ENCODE measurements at regions not wholly inside any gene's neighbourhood (a gene's known extent, or its start where the extent isn't known, plus 50 kb on each side); places are given as distances from the start of the nearest gene placed in this dataset.

DNA sequence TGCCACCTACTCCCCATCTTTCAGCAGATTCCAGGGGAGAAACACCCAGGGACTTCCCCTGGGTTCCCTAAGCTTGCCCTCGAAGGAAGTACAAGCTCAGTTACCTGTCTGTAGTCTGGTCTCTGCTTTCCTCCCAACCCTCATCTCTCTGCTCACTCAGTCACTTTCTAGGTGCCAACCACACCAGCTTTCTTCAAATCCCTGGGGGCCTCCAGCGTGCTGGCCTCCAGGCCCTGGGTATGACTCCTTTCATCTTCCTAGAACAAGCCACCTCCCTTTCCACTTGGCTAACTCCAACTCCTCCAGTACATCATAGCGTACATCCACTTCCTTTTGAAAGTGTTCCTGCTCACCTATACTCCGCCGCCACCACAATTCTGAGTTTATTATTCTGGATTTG lies 222.6 kb downstream of the SNX18 start:
- CTCF ChIA-PET, result no interaction called here
- no TSS peak for BruUV-seq (replicated peaks)

DNA sequence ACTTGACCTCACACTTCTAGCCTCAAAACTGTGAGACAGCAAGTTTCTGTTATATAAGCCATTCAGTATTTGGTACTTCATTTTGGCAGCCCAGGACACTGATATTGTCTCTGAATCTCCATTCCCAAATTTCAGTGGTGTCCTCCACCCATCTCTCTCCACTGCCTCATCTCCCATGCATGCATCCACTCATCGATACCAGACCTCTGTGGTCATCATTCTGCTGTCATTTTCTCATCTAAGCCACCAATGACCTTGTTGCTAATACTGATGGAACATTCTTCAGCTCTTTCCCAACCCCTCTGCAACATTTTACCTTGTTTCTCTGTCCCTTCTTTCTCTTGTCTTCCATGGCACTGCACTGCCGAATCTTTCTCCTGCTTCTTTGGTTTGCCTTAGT lies 221.8 kb downstream of the SNX18 start:
- ChIA-PET RAD21 (ENCODE audit: low non-redundant PET in 1 of 2, low total read pairs in 2 of 2, uncharacterized antibody in 2 of 2, unreplicated experiment in 2 of 2) (no interaction called here), POLR2A (no interaction called here), CTCF (no interaction called here)
- BruUV-seq (replicated peaks), result no TSS peak
- H4K20me1 ChIP-seq (ENCODE audit: insufficient read depth), result no peaks in the 10 kb centered on the region
- no peaks in the 10 kb centered on the region for H3K27me3 ChIP-seq (ENCODE audit: insufficient read depth, low read length)
- no peak for DNase-seq (ENCODE audit: low read depth, low spot score)
- H3K4me1 ChIP-seq (ENCODE audit: control insufficient read depth in 1 of 2, insufficient read depth in 2 of 2, low read length in 2 of 2), result peaks cover 3 to 14% of the 10 kb centered on the region in 2 experiments; a peak in 2 of 4 replicates
- TF ChIP-seq ELF1 (IDR thresholded peaks at IDR 0.05; ENCODE audit: borderline replicate concordance, low read depth), result no peak
- TF ChIP-seq, protein P1, sequence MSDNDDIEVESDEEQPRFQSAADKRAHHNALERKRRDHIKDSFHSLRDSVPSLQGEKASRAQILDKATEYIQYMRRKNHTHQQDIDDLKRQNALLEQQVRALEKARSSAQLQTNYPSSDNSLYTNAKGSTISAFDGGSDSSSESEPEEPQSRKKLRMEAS (IDR thresholded peaks at IDR 0.05), result no peak
- TF ChIP-seq, protein P2, sequence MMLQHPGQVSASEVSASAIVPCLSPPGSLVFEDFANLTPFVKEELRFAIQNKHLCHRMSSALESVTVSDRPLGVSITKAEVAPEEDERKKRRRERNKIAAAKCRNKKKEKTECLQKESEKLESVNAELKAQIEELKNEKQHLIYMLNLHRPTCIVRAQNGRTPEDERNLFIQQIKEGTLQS (IDR thresholded peaks at IDR 0.05), result no peak
- TF ChIP-seq TCF7L2 (IDR thresholded peaks at IDR 0.05; ENCODE audit: borderline replicate concordance, extremely low read depth, insufficient read depth, insufficient read length), result no peak
- TF ChIP-seq SIN3A (IDR thresholded peaks at IDR 0.05; ENCODE audit: low read depth), result no peak
- no peak for TF ChIP-seq SRF (IDR thresholded peaks at IDR 0.05; ENCODE audit: low read depth)
- H3K4me3 ChIP-seq (replicated peaks in 1 of 2; ENCODE audit: low read depth in 1 of 2, low read length in 2 of 2), result no peak overlapping the region
- no peak overlapping the region for H3K9ac ChIP-seq (ENCODE audit: low read length)
- no peaks in the 10 kb centered on the region for H3K36me3 ChIP-seq (ENCODE audit: control insufficient read depth in 1 of 2, insufficient read depth in 2 of 2, low read length in 2 of 2)
- H3K27ac ChIP-seq (ENCODE audit: low read depth, low read length), result no peak overlapping the region
- no peaks in the 10 kb centered on the region for H3K9me3 ChIP-seq (ENCODE audit: control insufficient read depth in 1 of 2, insufficient read depth in 1 of 2, low read depth in 1 of 2, low read length in 2 of 2)
- no peaks in the 10 kb centered on the region for H3K79me2 ChIP-seq (ENCODE audit: insufficient read depth, low read length)
- intact Hi-C loops (cut with micrococcal nuclease), result no loop called here
- H3K9me2 ChIP-seq (ENCODE audit: insufficient read depth), result no peaks in the 10 kb centered on the region
- no peak for ATAC-seq
- no peak overlapping the region for H3K4me2 ChIP-seq (ENCODE audit: low read length)
- no peak overlapping the region for H2AFZ ChIP-seq (ENCODE audit: low read depth, low read length, poor library complexity, severe bottlenecking)

More for the DNA sequence above, 222.6 kb downstream of the SNX18 start:
- no peaks in the 10 kb centered on the region for H3K36me3 ChIP-seq (ENCODE audit: control insufficient read depth in 1 of 2, insufficient read depth in 2 of 2, low read length in 2 of 2)
- H3K79me2 ChIP-seq (ENCODE audit: insufficient read depth, low read length), result no peaks in the 10 kb centered on the region
- no peak overlapping the region for H3K27ac ChIP-seq (ENCODE audit: low read depth, low read length)
- no peak overlapping the region for H2AFZ ChIP-seq (ENCODE audit: low read depth, low read length, poor library complexity, severe bottlenecking)
- H3K9ac ChIP-seq (ENCODE audit: low read length), result no peak overlapping the region
- H3K4me1 ChIP-seq (ENCODE audit: control insufficient read depth in 1 of 2, insufficient read depth in 2 of 2, low read length in 2 of 2), result peaks cover 3 to 16% of the 10 kb centered on the region in 2 experiments; a peak in 2 of 4 replicates
- no peak for ATAC-seq
- intact Hi-C loops (cut with micrococcal nuclease), result no loop called here
- RAD21 ChIA-PET (ENCODE audit: low non-redundant PET in 1 of 2, low total read pairs in 2 of 2, uncharacterized antibody in 2 of 2, unreplicated experiment in 2 of 2), result no interaction called here
- TF ChIP-seq SIN3A (IDR thresholded peaks at IDR 0.05; ENCODE audit: low read depth), result no peak
- no peak for TF ChIP-seq CEBPB (IDR thresholded peaks at IDR 0.05; ENCODE audit: low read depth)
- no peak for TF ChIP-seq RAD21 (IDR thresholded peaks at IDR 0.05; ENCODE audit: low read depth)
- no peak for TF ChIP-seq EZH2phosphoT487 (IDR thresholded peaks at IDR 0.05; ENCODE audit: borderline replicate concordance)
- TF ChIP-seq, protein P3, sequence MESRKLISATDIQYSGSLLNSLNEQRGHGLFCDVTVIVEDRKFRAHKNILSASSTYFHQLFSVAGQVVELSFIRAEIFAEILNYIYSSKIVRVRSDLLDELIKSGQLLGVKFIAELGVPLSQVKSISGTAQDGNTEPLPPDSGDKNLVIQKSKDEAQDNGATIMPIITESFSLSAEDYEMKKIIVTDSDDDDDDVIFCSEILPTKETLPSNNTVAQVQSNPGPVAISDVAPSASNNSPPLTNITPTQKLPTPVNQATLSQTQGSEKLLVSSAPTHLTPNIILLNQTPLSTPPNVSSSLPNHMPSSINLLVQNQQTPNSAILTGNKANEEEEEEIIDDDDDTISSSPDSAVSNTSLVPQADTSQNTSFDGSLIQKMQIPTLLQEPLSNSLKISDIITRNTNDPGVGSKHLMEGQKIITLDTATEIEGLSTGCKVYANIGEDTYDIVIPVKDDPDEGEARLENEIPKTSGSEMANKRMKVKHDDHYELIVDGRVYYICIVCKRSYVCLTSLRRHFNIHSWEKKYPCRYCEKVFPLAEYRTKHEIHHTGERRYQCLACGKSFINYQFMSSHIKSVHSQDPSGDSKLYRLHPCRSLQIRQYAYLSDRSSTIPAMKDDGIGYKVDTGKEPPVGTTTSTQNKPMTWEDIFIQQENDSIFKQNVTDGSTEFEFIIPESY (IDR thresholded peaks at IDR 0.05; ENCODE audit: extremely low read depth, insufficient replicate concordance, low read length), result no peak
- no peak for TF ChIP-seq ZFX (IDR thresholded peaks at IDR 0.05)
- no peak for TF ChIP-seq YY1 (IDR thresholded peaks at IDR 0.05; ENCODE audit: extremely low read depth, insufficient replicate concordance, low read depth, low read length)
- TF ChIP-seq POLR2AphosphoS5 (IDR thresholded peaks at IDR 0.05; ENCODE audit: low read depth, low read length), result no peak
- no peak for TF ChIP-seq ZNF274 (IDR thresholded peaks at IDR 0.05; ENCODE audit: low read depth, low read length)
- no peak for TF ChIP-seq POLR2A (IDR thresholded peaks at IDR 0.05; ENCODE audit: borderline replicate concordance, extremely low read depth, insufficient read depth, insufficient read length)
- no peak for TF ChIP-seq EGR1 (IDR thresholded peaks at IDR 0.05; ENCODE audit: low read depth)
- TF ChIP-seq JUND (IDR thresholded peaks at IDR 0.05), result no peak
- TF ChIP-seq CBX3 (IDR thresholded peaks at IDR 0.05; ENCODE audit: low read depth), result no peak
- no peak for TF ChIP-seq FOSL1 (IDR thresholded peaks at IDR 0.05; ENCODE audit: low read depth)
- H3K9me2 ChIP-seq (ENCODE audit: insufficient read depth), result no peaks in the 10 kb centered on the region
- no peaks in the 10 kb centered on the region for H3K27me3 ChIP-seq (ENCODE audit: insufficient read depth, low read length)
- POLR2A ChIA-PET, result no interaction called here
- H3K4me3 ChIP-seq (replicated peaks in 1 of 2; ENCODE audit: low read depth in 1 of 2, low read length in 2 of 2), result no peak overlapping the region
- H4K20me1 ChIP-seq (ENCODE audit: insufficient read depth), result no peaks in the 10 kb centered on the region
- H3K4me2 ChIP-seq (ENCODE audit: low read length), result no peak overlapping the region
- no peaks in the 10 kb centered on the region for H3K9me3 ChIP-seq (ENCODE audit: control insufficient read depth in 1 of 2, insufficient read depth in 1 of 2, low read depth in 1 of 2, low read length in 2 of 2)
- no peak for DNase-seq (ENCODE audit: low read depth, low spot score)

Measured in HCT116 (cell line).